ENCODE measurements at regions not wholly inside any gene's neighbourhood (a gene's known extent, or its start where the extent isn't known, plus 50 kb on each side); places are given as distances from the start of the nearest gene placed in this dataset.
"Not testable (repeated sequence)": the region's sequence is repeated elsewhere in the genome, so short reads cannot be mapped to it uniquely, and the experiment has no call there.

- DNase-seq, result peak; percentile 88
Observed at GRCh38 chr17:22266231-22266630, 573.9 kb downstream of the KCNJ18 start.

GRCh38 chr17:22267019-22267418 lies 574.7 kb downstream of the KCNJ18 start:
- DNase-seq, result no peak

GRCh38 chr17:22268214-22268911 lies 576.0 kb downstream of the KCNJ18 start:
- no peak for DNase-seq

GRCh38 chr17:22268912-22269220 lies 576.5 kb downstream of the KCNJ18 start:
- no peak for DNase-seq

GRCh38 chr17:22270381-22270780 lies 578.1 kb downstream of the KCNJ18 start:
- no peak for DNase-seq

GRCh38 chr17:22270809-22271208 lies 578.5 kb downstream of the KCNJ18 start:
- not testable (repeated sequence) for DNase-seq

GRCh38 chr17:22272363-22273146 lies 580.2 kb downstream of the KCNJ18 start:
- DNase-seq, result no peak

GRCh38 chr17:22273308-22273707 lies 581.0 kb downstream of the KCNJ18 start:
- no peak for DNase-seq

- DNase-seq, result no peak
Observed at GRCh38 chr17:22277595-22277994, 585.3 kb downstream of the KCNJ18 start.

- no peak for DNase-seq
Observed at GRCh38 chr17:22278302-22279275, 586.3 kb downstream of the KCNJ18 start.

- DNase-seq, result no peak
Observed at GRCh38 chr17:22286337-22287041, 594.2 kb downstream of the KCNJ18 start.

GRCh38 chr17:22298484-22298951 lies 606.2 kb downstream of the KCNJ18 start:
- DNase-seq, result not testable (repeated sequence)

GRCh38 chr17:22300177-22300576 lies 607.9 kb downstream of the KCNJ18 start:
- DNase-seq, result no peak

GRCh38 chr17:22300731-22301352 lies 608.5 kb downstream of the KCNJ18 start:
- no peak for DNase-seq

GRCh38 chr17:22301353-22301745 lies 609.0 kb downstream of the KCNJ18 start:
- DNase-seq, result no peak

- DNase-seq, result no peak
Observed at GRCh38 chr17:22303096-22303495, 610.8 kb downstream of the KCNJ18 start.

- no peak for DNase-seq
Observed at GRCh38 chr17:22303865-22304264, 611.5 kb downstream of the KCNJ18 start.

GRCh38 chr17:22304667-22305303 lies 612.5 kb downstream of the KCNJ18 start:
- no peak for DNase-seq

GRCh38 chr17:22305356-22306071 lies 613.2 kb downstream of the KCNJ18 start:
- no peak for DNase-seq

GRCh38 chr17:22310292-22310691 lies 618.0 kb downstream of the KCNJ18 start:
- DNase-seq, result not testable (repeated sequence)

Data from NCI-H2171 treated with DMSO at 0.1 percent for 48 hours (cell line).